ENCODE measurements at regions not wholly inside any gene's neighbourhood (a gene's known extent, or its start where the extent isn't known, plus 50 kb on each side); places are given as distances from the start of the nearest gene placed in this dataset.

DNA sequence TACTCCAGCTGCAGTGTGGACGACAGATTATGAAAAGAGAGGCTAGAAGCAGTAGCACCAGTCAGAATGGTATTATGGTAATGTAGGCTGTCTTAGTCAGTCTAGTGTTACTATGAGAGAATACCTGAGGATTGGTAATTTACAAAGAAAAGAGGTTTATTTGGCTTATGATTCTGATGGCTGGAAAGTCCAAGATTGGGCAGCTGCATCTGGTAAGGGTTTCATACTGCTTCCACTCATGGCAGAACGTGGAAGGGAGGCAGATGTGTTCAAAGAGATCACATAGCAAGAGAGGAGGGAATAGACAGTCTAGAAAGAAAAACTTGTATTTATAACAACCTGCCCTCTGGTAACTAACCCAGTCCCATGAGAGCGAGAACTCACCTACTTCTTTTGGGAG lies 77.3 kb upstream of the NAV2 start:
- Histone ChIP-seq H4K20me1 (ENCODE audit: control insufficient read depth, insufficient read depth, low read depth, low read length) (no peaks in the 10 kb centered on the region), H3K27me3 (ENCODE audit: control insufficient read depth, low read length) (no peaks in the 10 kb centered on the region), H3K27ac (ENCODE audit: low read depth, low read length) (no peak overlapping the region), H3K9me3 (ENCODE audit: control insufficient read depth, insufficient read depth, low read length) (no peaks in the 10 kb centered on the region), H3K4me1 (ENCODE audit: control insufficient read depth, low read length) (no peaks in the 10 kb centered on the region), H3K4me2 (ENCODE audit: low read length) (no peak overlapping the region), H3K9me2 (replicated peaks; ENCODE audit: control insufficient read depth, low read length) (no peaks in the 10 kb centered on the region), H3K36me3 (ENCODE audit: control insufficient read depth, low read length) (no peaks in the 10 kb centered on the region), H3F3A (ENCODE audit: control insufficient read depth, insufficient read depth) (no peaks in the 10 kb centered on the region), H3K4me3 (ENCODE audit: low read length) (no peak overlapping the region), H3K79me2 (ENCODE audit: control insufficient read depth, low read length) (no peaks in the 10 kb centered on the region)
- TF ChIP-seq, protein P1, sequence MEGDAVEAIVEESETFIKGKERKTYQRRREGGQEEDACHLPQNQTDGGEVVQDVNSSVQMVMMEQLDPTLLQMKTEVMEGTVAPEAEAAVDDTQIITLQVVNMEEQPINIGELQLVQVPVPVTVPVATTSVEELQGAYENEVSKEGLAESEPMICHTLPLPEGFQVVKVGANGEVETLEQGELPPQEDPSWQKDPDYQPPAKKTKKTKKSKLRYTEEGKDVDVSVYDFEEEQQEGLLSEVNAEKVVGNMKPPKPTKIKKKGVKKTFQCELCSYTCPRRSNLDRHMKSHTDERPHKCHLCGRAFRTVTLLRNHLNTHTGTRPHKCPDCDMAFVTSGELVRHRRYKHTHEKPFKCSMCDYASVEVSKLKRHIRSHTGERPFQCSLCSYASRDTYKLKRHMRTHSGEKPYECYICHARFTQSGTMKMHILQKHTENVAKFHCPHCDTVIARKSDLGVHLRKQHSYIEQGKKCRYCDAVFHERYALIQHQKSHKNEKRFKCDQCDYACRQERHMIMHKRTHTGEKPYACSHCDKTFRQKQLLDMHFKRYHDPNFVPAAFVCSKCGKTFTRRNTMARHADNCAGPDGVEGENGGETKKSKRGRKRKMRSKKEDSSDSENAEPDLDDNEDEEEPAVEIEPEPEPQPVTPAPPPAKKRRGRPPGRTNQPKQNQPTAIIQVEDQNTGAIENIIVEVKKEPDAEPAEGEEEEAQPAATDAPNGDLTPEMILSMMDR (IDR thresholded peaks at IDR 0.05; ENCODE audit: low read depth, low read length, poor library complexity, severe bottlenecking), result no peak
- TF ChIP-seq EZH2phosphoT487 (IDR thresholded peaks at IDR 0.05; ENCODE audit: borderline replicate concordance, low read length), result no peak

DNA sequence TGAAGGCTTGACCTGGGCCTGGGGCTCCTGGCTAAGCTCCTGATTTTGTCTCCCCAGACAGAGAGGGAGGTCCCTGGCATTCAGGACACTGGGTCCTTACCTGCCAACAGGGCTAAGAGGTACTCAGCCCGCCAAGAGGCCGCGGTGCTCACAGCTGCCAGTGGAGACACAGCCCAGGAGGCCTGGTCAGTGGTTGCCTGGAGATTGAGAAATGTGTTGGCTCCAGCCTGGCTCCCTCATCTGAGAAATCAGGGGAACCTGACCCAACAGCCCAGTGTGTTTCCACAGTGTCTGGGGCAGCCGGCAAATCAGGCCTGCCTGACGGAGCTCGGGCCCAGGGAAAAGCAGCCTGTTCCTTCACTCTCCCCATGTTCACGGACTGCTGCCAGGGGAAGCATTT lies 79.4 kb upstream of the NAV2 start:
- H3K9me2 ChIP-seq (replicated peaks; ENCODE audit: control insufficient read depth, low read length), result no peaks in the 10 kb centered on the region
- no peak overlapping the region for H3K4me2 ChIP-seq (ENCODE audit: low read length)
- no peaks in the 10 kb centered on the region for H3K9me3 ChIP-seq (ENCODE audit: control insufficient read depth, insufficient read depth, low read length)
- H3K36me3 ChIP-seq (ENCODE audit: control insufficient read depth, low read length), result no peaks in the 10 kb centered on the region
- no peaks in the 10 kb centered on the region for H3F3A ChIP-seq (ENCODE audit: control insufficient read depth, insufficient read depth)
- H3K27me3 ChIP-seq (ENCODE audit: control insufficient read depth, low read length), result no peaks in the 10 kb centered on the region
- no peak overlapping the region for H3K4me3 ChIP-seq (ENCODE audit: low read length)
- no peak overlapping the region for H3K27ac ChIP-seq (ENCODE audit: low read depth, low read length)
- no peaks in the 10 kb centered on the region for H3K4me1 ChIP-seq (ENCODE audit: control insufficient read depth, low read length)
- H3K79me2 ChIP-seq (ENCODE audit: control insufficient read depth, low read length), result no peaks in the 10 kb centered on the region
- H4K20me1 ChIP-seq (ENCODE audit: control insufficient read depth, insufficient read depth, low read depth, low read length), result no peaks in the 10 kb centered on the region
- TF ChIP-seq, protein P1 (IDR thresholded peaks at IDR 0.05; ENCODE audit: low read depth, low read length, poor library complexity, severe bottlenecking), result no peak
- no peak for TF ChIP-seq EZH2phosphoT487 (IDR thresholded peaks at IDR 0.05; ENCODE audit: borderline replicate concordance, low read length)

DNA sequence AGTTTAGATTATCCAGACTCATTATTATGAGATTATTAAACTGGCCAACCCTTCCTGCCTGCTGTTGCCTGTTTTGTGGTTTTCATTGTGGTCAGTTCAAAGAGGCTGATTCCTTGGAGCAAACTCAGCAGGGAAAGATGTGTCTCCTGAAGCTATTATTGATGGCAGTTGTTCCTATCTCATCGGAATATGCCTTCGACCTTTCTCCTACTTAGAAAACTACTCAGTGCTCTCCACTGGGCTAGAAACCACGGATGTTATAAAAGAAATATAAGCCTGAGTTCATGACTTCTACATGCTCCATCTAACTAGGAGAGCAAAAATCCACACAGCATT lies 80.2 kb upstream of the NAV2 start:
- Histone ChIP-seq H3K9me3 (ENCODE audit: control insufficient read depth, insufficient read depth, low read length) (no peaks in the 10 kb centered on the region), H3K27ac (ENCODE audit: low read depth, low read length) (no peak overlapping the region)

More for the DNA sequence above, 80.2 kb upstream of the NAV2 start:
- no peaks in the 10 kb centered on the region for H3K4me1 ChIP-seq (ENCODE audit: control insufficient read depth, low read length)
- no peaks in the 10 kb centered on the region for H3K36me3 ChIP-seq (ENCODE audit: control insufficient read depth, low read length)
- H3K9me2 ChIP-seq (replicated peaks; ENCODE audit: control insufficient read depth, low read length), result no peaks in the 10 kb centered on the region
- TF ChIP-seq EZH2phosphoT487 (IDR thresholded peaks at IDR 0.05; ENCODE audit: borderline replicate concordance, low read length), result no peak
- TF ChIP-seq, protein P1 (IDR thresholded peaks at IDR 0.05; ENCODE audit: low read depth, low read length, poor library complexity, severe bottlenecking), result no peak
- H3K79me2 ChIP-seq (ENCODE audit: control insufficient read depth, low read length), result no peaks in the 10 kb centered on the region
- no peak overlapping the region for H3K4me3 ChIP-seq (ENCODE audit: low read length)
- H3K4me2 ChIP-seq (ENCODE audit: low read length), result no peak overlapping the region
- no peaks in the 10 kb centered on the region for H3K27me3 ChIP-seq (ENCODE audit: control insufficient read depth, low read length)
- H3F3A ChIP-seq (ENCODE audit: control insufficient read depth, insufficient read depth), result no peaks in the 10 kb centered on the region
- H4K20me1 ChIP-seq (ENCODE audit: control insufficient read depth, insufficient read depth, low read depth, low read length), result no peaks in the 10 kb centered on the region
